ENCODE measurements at regions not wholly inside any gene's neighbourhood (a gene's known extent, or its start where the extent isn't known, plus 50 kb on each side); places are given as distances from the start of the nearest gene placed in this dataset.

GRCh38 chr6:99741092-99741491, 134.5 kb downstream of the PRDM13 start:
- no peaks in the 10 kb centered on the region for H3K36me3 ChIP-seq (ENCODE audit: control insufficient read depth, insufficient read depth, low read length)
- no peaks in the 10 kb centered on the region for H3K27me3 ChIP-seq (ENCODE audit: control insufficient read depth, insufficient read depth, low read length)
- H3K4me3 ChIP-seq (ENCODE audit: low read length): no peak overlapping the region
- DNase-seq (ENCODE audit: low read depth, low spot score): no peak
- no peaks in the 10 kb centered on the region for H3K9me3 ChIP-seq (ENCODE audit: control insufficient read depth, insufficient read depth, low read length)
- H3K4me1 ChIP-seq (ENCODE audit: control insufficient read depth, insufficient read depth, low read length): peaks cover 1% of the 10 kb centered on the region; the same call in 1 of the 2 replicates
- no peak overlapping the region for H3K27ac ChIP-seq (ENCODE audit: low read length)

DNA sequence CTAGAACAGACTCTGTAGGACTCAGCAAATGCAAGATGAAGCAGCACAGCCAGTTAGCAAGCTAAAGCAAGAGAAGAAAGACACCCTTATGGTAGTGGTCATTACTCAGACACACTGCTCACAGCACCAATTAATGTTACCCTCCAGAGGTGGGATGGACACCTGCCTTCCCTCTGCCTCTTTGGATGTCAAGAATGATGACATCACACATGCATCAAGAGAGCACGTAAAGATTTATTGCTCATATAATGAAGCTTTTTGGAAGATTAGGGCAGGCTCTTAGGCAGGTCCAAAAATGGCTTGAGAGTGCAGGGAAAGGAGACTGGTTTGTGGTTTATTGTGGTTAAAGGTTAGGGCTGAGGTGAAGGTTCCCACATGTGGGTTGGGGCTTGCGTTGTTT, 137.0 kb downstream of the PRDM13 start:
- DNase-seq (ENCODE audit: low read depth, low spot score): no peak
- whole genome bisulfite sequencing (ENCODE audit: insufficient coverage, insufficient read length): no CpG with 5 or more reads among the region's 2 CpGs

DNA sequence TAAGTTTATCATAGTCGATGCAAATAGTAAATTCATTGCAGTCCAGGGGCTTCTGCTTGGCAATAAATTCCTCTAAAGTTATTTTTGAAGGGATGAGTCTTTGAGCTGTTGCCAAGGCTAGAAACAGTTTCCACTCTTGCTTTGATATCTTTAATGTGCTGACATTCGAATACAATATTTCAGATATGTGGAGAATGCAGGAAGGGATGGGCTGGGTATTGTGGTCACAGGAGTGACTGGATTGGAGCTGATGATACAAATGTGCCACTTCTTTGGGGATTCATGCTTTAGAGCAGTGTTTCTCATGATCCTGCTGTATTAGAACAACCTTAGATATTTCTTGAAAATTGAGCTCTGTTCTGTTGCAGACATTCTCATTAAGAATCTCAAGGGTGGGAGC, 139.0 kb downstream of the PRDM13 start:
- no peak for DNase-seq (ENCODE audit: low read depth, low spot score)
- no CpG with 5 or more reads among the region's 2 CpGs for WGBS (ENCODE audit: insufficient coverage, insufficient read length)
- H3K27ac ChIP-seq (ENCODE audit: low read length): no peak overlapping the region
- no peaks in the 10 kb centered on the region for H3K4me1 ChIP-seq (ENCODE audit: control insufficient read depth, insufficient read depth, low read length)
- H3K9me3 ChIP-seq (ENCODE audit: control insufficient read depth, insufficient read depth, low read length): no peaks in the 10 kb centered on the region
- no peaks in the 10 kb centered on the region for H3K36me3 ChIP-seq (ENCODE audit: control insufficient read depth, insufficient read depth, low read length)
- no peak overlapping the region for H3K4me3 ChIP-seq (ENCODE audit: low read length)
- H3K27me3 ChIP-seq (ENCODE audit: control insufficient read depth, insufficient read depth, low read length): no peaks in the 10 kb centered on the region

More for the DNA sequence above, 137.0 kb downstream of the PRDM13 start:
- H3K4me3 ChIP-seq (ENCODE audit: low read length): no peak overlapping the region
- no peaks in the 10 kb centered on the region for H3K36me3 ChIP-seq (ENCODE audit: control insufficient read depth, insufficient read depth, low read length)
- H3K27me3 ChIP-seq (ENCODE audit: control insufficient read depth, insufficient read depth, low read length): no peaks in the 10 kb centered on the region
- H3K9me3 ChIP-seq (ENCODE audit: control insufficient read depth, insufficient read depth, low read length): no peaks in the 10 kb centered on the region
- H3K27ac ChIP-seq (ENCODE audit: low read length): no peak overlapping the region
- H3K4me1 ChIP-seq (ENCODE audit: control insufficient read depth, insufficient read depth, low read length): 0 out of 2 replicates have a peak, but pooled peaks cover under 1% of the 10 kb centered on the region

DNA sequence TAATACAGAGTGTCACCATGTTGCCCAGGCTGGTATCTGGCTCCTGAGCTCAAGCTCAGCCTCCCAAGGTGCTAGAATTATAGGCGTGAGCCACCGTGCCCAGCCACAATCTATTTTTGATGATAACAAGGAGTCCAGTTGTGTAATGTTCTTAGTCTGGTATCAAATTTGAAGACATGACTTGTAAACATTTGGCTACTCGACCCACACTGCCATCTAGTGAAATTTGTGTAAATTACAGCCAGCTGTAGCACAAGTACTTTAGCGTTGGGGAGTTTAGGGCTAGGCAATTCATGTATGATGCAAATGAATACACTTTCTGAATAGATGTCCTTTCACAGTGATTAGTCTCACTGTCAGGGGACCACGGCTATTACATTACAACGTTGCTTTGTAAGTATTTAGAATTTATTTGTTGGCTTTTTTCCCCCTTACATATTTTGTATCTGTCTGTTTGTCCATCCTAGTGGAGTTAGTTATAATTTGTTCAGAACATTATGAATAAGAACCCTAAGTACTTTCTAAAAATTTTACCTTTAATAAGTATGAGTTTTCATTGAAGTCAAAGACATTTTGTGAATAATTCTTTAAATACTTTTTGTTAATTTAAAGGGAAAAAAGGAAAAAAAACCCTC, 139.7 kb downstream of the PRDM13 start:
- no CpG with 5 or more reads among the region's 6 CpGs for WGBS (ENCODE audit: insufficient coverage, insufficient read length)
- peak; percentile 27 for DNase-seq (ENCODE audit: low read depth, low spot score)
- H3K27ac ChIP-seq (ENCODE audit: low read length): no peak overlapping the region

GRCh38 chr6:99761711-99762110, 155.1 kb downstream of the PRDM13 start:
- WGBS (ENCODE audit: insufficient coverage, insufficient read length): no CpG with 5 or more reads among the region's 1 CpG
- DNase-seq (ENCODE audit: low read depth, low spot score): no peak

More for the DNA sequence above, 139.7 kb downstream of the PRDM13 start:
- H3K4me3 ChIP-seq (ENCODE audit: low read length): no peak overlapping the region
- no peaks in the 10 kb centered on the region for H3K27me3 ChIP-seq (ENCODE audit: control insufficient read depth, insufficient read depth, low read length)
- H3K9me3 ChIP-seq (ENCODE audit: control insufficient read depth, insufficient read depth, low read length): no peaks in the 10 kb centered on the region
- H3K4me1 ChIP-seq (ENCODE audit: control insufficient read depth, insufficient read depth, low read length): no peaks in the 10 kb centered on the region
- no peaks in the 10 kb centered on the region for H3K36me3 ChIP-seq (ENCODE audit: control insufficient read depth, insufficient read depth, low read length)

DNA sequence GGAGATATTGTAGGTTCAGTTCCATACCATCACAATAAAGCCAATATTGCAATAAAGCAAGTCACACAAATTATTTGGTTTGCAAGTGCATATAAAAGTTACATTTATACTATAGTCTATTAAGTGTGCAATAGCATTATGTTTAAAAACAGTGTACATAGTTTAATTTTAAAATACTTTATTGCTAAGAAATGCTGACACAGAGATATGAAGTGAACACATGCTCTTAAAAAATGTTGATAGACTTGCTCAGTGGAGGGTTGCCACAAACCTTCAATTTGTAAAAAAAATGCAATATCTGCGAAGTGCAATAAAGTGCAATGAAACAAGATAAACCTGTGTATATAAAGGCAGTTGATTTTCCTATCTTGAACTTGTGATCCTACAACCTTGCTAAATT, 161.5 kb downstream of the PRDM13 start:
- no peaks in the 10 kb centered on the region for H3K27me3 ChIP-seq (ENCODE audit: control insufficient read depth, insufficient read depth, low read length)
- no peak for DNase-seq (ENCODE audit: low read depth, low spot score)
- H3K4me3 ChIP-seq (ENCODE audit: low read length): no peak overlapping the region
- H3K36me3 ChIP-seq (ENCODE audit: control insufficient read depth, insufficient read depth, low read length): no peaks in the 10 kb centered on the region
- no peaks in the 10 kb centered on the region for H3K4me1 ChIP-seq (ENCODE audit: control insufficient read depth, insufficient read depth, low read length)
- H3K27ac ChIP-seq (ENCODE audit: low read length): no peak overlapping the region
- WGBS (ENCODE audit: insufficient coverage, insufficient read length): no CpG with 5 or more reads among the region's 1 CpG
- no peaks in the 10 kb centered on the region for H3K9me3 ChIP-seq (ENCODE audit: control insufficient read depth, insufficient read depth, low read length)

More at GRCh38 chr6:99761711-99762110, 155.1 kb downstream of the PRDM13 start:
- Histone ChIP-seq H3K27me3 (ENCODE audit: control insufficient read depth, insufficient read depth, low read length) (no peaks in the 10 kb centered on the region), H3K9me3 (ENCODE audit: control insufficient read depth, insufficient read depth, low read length) (no peaks in the 10 kb centered on the region), H3K27ac (ENCODE audit: low read length) (no peak overlapping the region), H3K4me3 (ENCODE audit: low read length) (no peak overlapping the region), H3K36me3 (ENCODE audit: control insufficient read depth, insufficient read depth, low read length) (no peaks in the 10 kb centered on the region), H3K4me1 (ENCODE audit: control insufficient read depth, insufficient read depth, low read length) (no peaks in the 10 kb centered on the region)

DNA sequence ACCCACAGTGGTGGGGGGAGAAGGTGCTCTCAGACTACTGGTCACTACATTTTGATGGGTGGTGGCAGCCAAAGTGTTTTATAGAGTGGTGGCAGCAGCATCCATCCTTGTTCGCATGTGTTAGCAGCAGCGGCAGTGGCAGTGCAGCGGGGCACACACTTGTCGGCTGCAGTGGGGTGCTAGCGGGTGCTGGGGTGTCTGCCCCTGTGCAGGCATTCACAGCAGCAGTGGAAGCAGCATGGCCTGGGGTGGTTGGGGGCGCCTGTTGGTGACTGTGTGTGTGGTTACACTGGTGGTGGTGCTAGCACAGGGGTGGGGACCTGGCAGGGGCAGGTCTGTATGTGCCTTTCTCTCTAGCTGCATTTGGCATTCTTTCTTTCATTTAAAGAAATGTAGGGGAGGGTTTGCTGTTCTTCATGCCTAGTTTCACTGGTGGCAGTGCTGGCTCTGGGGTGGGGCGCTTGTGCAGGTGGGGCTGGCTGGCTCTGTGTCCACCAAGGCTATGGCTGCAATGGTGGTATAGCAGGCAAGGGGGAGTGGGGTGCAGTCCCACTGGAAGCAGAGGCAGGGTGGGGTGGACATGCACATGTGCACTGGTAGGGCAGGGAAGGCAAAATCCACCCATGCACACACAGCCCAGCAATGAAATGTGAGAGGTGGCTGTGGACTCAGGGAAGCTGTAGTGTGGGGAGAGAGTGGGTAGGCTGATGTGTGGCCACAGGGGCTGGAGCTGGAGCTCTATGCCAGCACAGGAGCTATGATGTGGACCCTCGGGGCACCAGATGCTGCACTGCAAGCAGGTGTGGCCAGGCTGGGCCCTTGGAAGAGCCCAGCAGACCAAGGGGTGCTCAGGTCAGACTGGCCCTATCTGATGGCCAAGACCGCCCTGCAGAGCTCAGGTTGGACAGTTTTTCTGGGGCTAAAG, 173.3 kb downstream of the PRDM13 start:
- Histone ChIP-seq H3K36me3 (ENCODE audit: control insufficient read depth, insufficient read depth, low read length) (no peaks in the 10 kb centered on the region), H3K9me3 (ENCODE audit: control insufficient read depth, insufficient read depth, low read length) (no peaks in the 10 kb centered on the region), H3K27me3 (ENCODE audit: control insufficient read depth, insufficient read depth, low read length) (no peaks in the 10 kb centered on the region), H3K4me1 (ENCODE audit: control insufficient read depth, insufficient read depth, low read length) (no peaks in the 10 kb centered on the region), H3K27ac (ENCODE audit: low read length) (no peak overlapping the region), H3K4me3 (ENCODE audit: low read length) (no peak overlapping the region)
- DNase-seq (ENCODE audit: low read depth, low spot score): no peak
- no CpG with 5 or more reads among the region's 9 CpGs for WGBS (ENCODE audit: insufficient coverage, insufficient read length)

- no peaks in the 10 kb centered on the region for H3K36me3 ChIP-seq (ENCODE audit: control insufficient read depth, insufficient read depth, low read length)
- no peaks in the 10 kb centered on the region for H3K4me1 ChIP-seq (ENCODE audit: control insufficient read depth, insufficient read depth, low read length)
- no CpG with 5 or more reads among the region's 3 CpGs for WGBS (ENCODE audit: insufficient coverage, insufficient read length)
Observed at GRCh38 chr6:99780556-99780885, 173.9 kb downstream of the PRDM13 start.

GRCh38 chr6:99789767-99790166, 183.1 kb downstream of the PRDM13 start:
- H3K27ac ChIP-seq (ENCODE audit: low read length): no peak overlapping the region
- no peak overlapping the region for H3K4me3 ChIP-seq (ENCODE audit: low read length)
- H3K27me3 ChIP-seq (ENCODE audit: control insufficient read depth, insufficient read depth, low read length): no peaks in the 10 kb centered on the region
- DNase-seq (ENCODE audit: low read depth, low spot score): no peak
- WGBS (ENCODE audit: insufficient coverage, insufficient read length): no CpG with 5 or more reads among the region's 1 CpG
- no peaks in the 10 kb centered on the region for H3K4me1 ChIP-seq (ENCODE audit: control insufficient read depth, insufficient read depth, low read length)
- H3K9me3 ChIP-seq (ENCODE audit: control insufficient read depth, insufficient read depth, low read length): no peaks in the 10 kb centered on the region
- no peaks in the 10 kb centered on the region for H3K36me3 ChIP-seq (ENCODE audit: control insufficient read depth, insufficient read depth, low read length)

More at GRCh38 chr6:99780556-99780885, 173.9 kb downstream of the PRDM13 start:
- H3K4me3 ChIP-seq (ENCODE audit: low read length): no peak overlapping the region
- H3K9me3 ChIP-seq (ENCODE audit: control insufficient read depth, insufficient read depth, low read length): no peaks in the 10 kb centered on the region
- DNase-seq (ENCODE audit: low read depth, low spot score): no peak
- no peak overlapping the region for H3K27ac ChIP-seq (ENCODE audit: low read length)
- H3K27me3 ChIP-seq (ENCODE audit: control insufficient read depth, insufficient read depth, low read length): no peaks in the 10 kb centered on the region

DNA sequence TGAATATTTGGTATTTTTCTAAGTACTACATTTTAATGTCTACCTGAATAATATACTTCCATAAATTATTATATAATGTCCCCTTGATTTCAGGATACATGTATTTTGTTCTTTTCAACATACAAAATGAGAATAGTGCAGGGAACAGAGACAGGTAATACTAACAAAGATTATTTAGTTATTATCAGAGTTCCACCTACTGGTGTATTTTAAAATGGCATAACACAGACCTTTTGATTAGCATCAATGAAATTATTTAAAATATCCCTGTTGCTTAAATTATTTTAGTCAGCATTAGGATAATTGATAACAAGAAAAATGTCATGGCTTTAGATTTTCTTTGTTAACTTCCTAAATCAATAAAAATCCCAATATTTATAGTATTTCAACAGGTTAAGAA, 184.0 kb downstream of the PRDM13 start:
- Histone ChIP-seq H3K27me3 (ENCODE audit: control insufficient read depth, insufficient read depth, low read length) (no peaks in the 10 kb centered on the region), H3K36me3 (ENCODE audit: control insufficient read depth, insufficient read depth, low read length) (no peaks in the 10 kb centered on the region), H3K9me3 (ENCODE audit: control insufficient read depth, insufficient read depth, low read length) (no peaks in the 10 kb centered on the region), H3K4me3 (ENCODE audit: low read length) (no peak overlapping the region), H3K4me1 (ENCODE audit: control insufficient read depth, insufficient read depth, low read length) (no peaks in the 10 kb centered on the region), H3K27ac (ENCODE audit: low read length) (no peak overlapping the region)
- DNase-seq (ENCODE audit: low read depth, low spot score): no peak

Data from iPS DF 6.9 (cell line).